Endothelial cell of umbilical vein (primary cell): ENCODE measurements at regions not wholly inside any gene's neighbourhood (a gene's known extent, or its start where the extent isn't known, plus 50 kb on each side); places are given as distances from the start of the nearest gene placed in this dataset.

ENCODE experiments used
- BruUV-seq: library from RNA; stranded (reverse); fragments of 400-500 nt; replicated peaks from 2 replicates; lab custom pipeline; 2021; lab: Mats Ljungman, UMichigan
- CTCF ChIA-PET: fragments of 300-600, 350-600 bp; sonication (Branson Sonifier 250); formaldehyde crosslinking; loops from one replicate; lab custom pipeline; 2021; ENCODE audit warnings: antibody characterized with exemption, inconsistent platforms; lab: Charles Lee
- POLR2A ChIA-PET: fragments of 300-600, 350-600 bp; sonication (Branson Sonifier 250); formaldehyde crosslinking; loops from one replicate; lab custom pipeline; 2021; ENCODE audit warnings: antibody characterized with exemption, inconsistent platforms; lab: Charles Lee
- DNase-seq: peaks from one replicate; pipeline ENCODE4 v3.0.0-alpha.2; 2011; ENCODE audit warnings: low read depth, low spot score
- FAIRE-seq: peaks from 2 replicates; lab custom pipeline; 2011; peaks lifted over from hg19 to GRCh38; lab: Jason Lieb, UNC
- H2AFZ ChIP-seq: 2 replicates; pipeline ENCODE4 v1.6.0; 2012; ENCODE audit warnings: low read depth, low read length, control low read depth, inconsistent platforms
- H3K27ac ChIP-seq: 2 replicates; pipeline ENCODE4 v1.5.1; 2011; ENCODE audit warnings: low read depth, mild to moderate bottlenecking, control low read depth, low read length, moderate library complexity; ENCODE audit not compliant: insufficient read depth
- H3K27me3 ChIP-seq, 2 experiments: 2 replicates each; pipeline versions ENCODE4 v1.6.0 to v1.6.1; 2011; ENCODE audit warnings: low read length in 2 of 2, mixed read lengths in 1 of 2; ENCODE audit not compliant: control insufficient read depth in 2 of 2, insufficient read depth in 2 of 2
- H3K36me3 ChIP-seq, 2 experiments: 2 replicates in 1 of 2; 3 replicates in 1 of 2; pipeline ENCODE4 v1.5.1; 2011; ENCODE audit warnings: low read length in 2 of 2, mild to moderate bottlenecking in 1 of 2, moderate library complexity in 1 of 2; ENCODE audit not compliant: control insufficient read depth in 2 of 2, insufficient read depth in 2 of 2; ENCODE audit errors: extremely low read depth in 1 of 2
- H3K4me1 ChIP-seq: 3 replicates; pipeline ENCODE4 v1.5.1; 2011; ENCODE audit warnings: mild to moderate bottlenecking, low read length; ENCODE audit not compliant: control insufficient read depth, insufficient read depth; ENCODE audit errors: extremely low read depth
- H3K4me2 ChIP-seq: 2 replicates; pipeline ENCODE4 v1.6.1; 2011; ENCODE audit warnings: low read length, control low read depth, mixed read lengths; ENCODE audit not compliant: insufficient read depth
- H3K4me3 ChIP-seq, 3 experiments: fragments of 200-600 bp in 1 of 3; sonication (generic), shearing (Covaris generic) in 1 of 3; replicated peaks in 1 of 3; 2 replicates each; pipeline ENCODE4 v1.5.1; 2011 to 2016; ENCODE audit warnings: control low read depth in 3 of 3, low read length in 3 of 3, mild to moderate bottlenecking in 2 of 3, inconsistent platforms in 1 of 3, low read depth in 1 of 3, moderate library complexity in 1 of 3; ENCODE audit not compliant: insufficient read depth in 1 of 3
- H3K79me2 ChIP-seq: 2 replicates; pipeline ENCODE4 v1.6.0; 2012; ENCODE audit warnings: low read length, inconsistent platforms; ENCODE audit not compliant: control insufficient read depth, insufficient read depth
- H3K9ac ChIP-seq: replicated peaks from 2 replicates; pipeline ENCODE3; 2011; ENCODE audit warnings: low read length, control low read depth; ENCODE audit not compliant: insufficient read depth; ENCODE audit errors: extremely low read depth
- H3K9me1 ChIP-seq: replicated peaks from 3 replicates; pipeline ENCODE4 v1.6.0; 2011; ENCODE audit warnings: mild to moderate bottlenecking, low read length; ENCODE audit not compliant: control insufficient read depth, insufficient read depth; ENCODE audit errors: extremely low read depth
- H3K9me3 ChIP-seq: replicated peaks from 2 replicates; pipeline ENCODE4 v1.5.1; 2012; ENCODE audit warnings: low read length, inconsistent platforms; ENCODE audit not compliant: control insufficient read depth, insufficient read depth
- H4K20me1 ChIP-seq: replicated peaks from 2 replicates; pipeline ENCODE3; 2011; ENCODE audit warnings: mild to moderate bottlenecking, low read length; ENCODE audit not compliant: control insufficient read depth, insufficient read depth; ENCODE audit errors: extremely low read depth
- CTCF ChIP-seq, 2 donors: IDR thresholded peaks; 1 replicate in 1 of 2; 2 replicates in 1 of 2; pipeline ENCODE4 v1.5.1; 2011; ENCODE audit warnings: low read length in 2 of 2, mild to moderate bottlenecking in 2 of 2, moderate library complexity in 2 of 2, control low read depth in 1 of 2, inconsistent platforms in 1 of 2, low read depth in 1 of 2; ENCODE audit not compliant: insufficient read depth in 1 of 2; ENCODE audit errors: extremely low read depth in 1 of 2
- EZH2 ChIP-seq: IDR thresholded peaks from 2 replicates; pipeline ENCODE4 v1.6.1; 2012; ENCODE audit warnings: borderline replicate concordance, low read depth, mild to moderate bottlenecking, moderate library complexity, low read length, inconsistent platforms; ENCODE audit not compliant: severe bottlenecking
- FOS ChIP-seq: IDR thresholded peaks from 2 replicates; pipeline ENCODE4 v1.6.1; 2011; ENCODE audit warnings: mild to moderate bottlenecking, low read length, moderate library complexity, borderline replicate concordance; ENCODE audit not compliant: insufficient read depth
- GATA2 ChIP-seq: IDR thresholded peaks from 2 replicates; pipeline ENCODE4 v1.7.0; 2011; ENCODE audit warnings: low read depth, mild to moderate bottlenecking, moderate library complexity, mixed read lengths, low read length; ENCODE audit not compliant: insufficient read length, insufficient read depth
- JUN ChIP-seq: IDR thresholded peaks from 2 replicates; pipeline ENCODE4 v1.6.1; 2011; ENCODE audit warnings: borderline replicate concordance, low read depth; ENCODE audit not compliant: insufficient read length, insufficient read depth
- MAX ChIP-seq: IDR thresholded peaks from 2 replicates; pipeline ENCODE4 v1.6.1; 2011; ENCODE audit not compliant: insufficient read depth, insufficient read length
- MYC ChIP-seq: IDR thresholded peaks from one replicate; pipeline ENCODE4 v1.6.1; 2011; ENCODE audit warnings: mild to moderate bottlenecking, low read depth, low read length
- POLR2A ChIP-seq: IDR thresholded peaks from 2 replicates; pipeline ENCODE4 v1.6.1; 2012; ENCODE audit warnings: low read depth, mild to moderate bottlenecking, control low read depth, low read length
- POLR2AphosphoS5 ChIP-seq: IDR thresholded peaks from 2 replicates; pipeline ENCODE4 v1.6.1; 2012; ENCODE audit warnings: low read depth, mild to moderate bottlenecking, control low read depth, low read length, moderate library complexity; ENCODE audit not compliant: insufficient read depth
- dilution Hi-C: fragments of 300-500 bp; cut with MboI; formaldehyde crosslinking; loops from one replicate; pipeline ENCODE4 v1.15.0; 2019; ENCODE audit warnings: low sequenced_read_pairs; ENCODE audit not compliant: extremely low pct_ligation_motif_present
- intact Hi-C: fragments of 100-400 bp; cut with micrococcal nuclease; formaldehyde crosslinking; loops from one replicate; pipeline ENCODE4 v1.10.0; 2022

GRCh38 chr2:36290306-36290856, 65.2 kb upstream of the CRIM1 start:
- H3K4me2 ChIP-seq = no peak overlapping the region
- intact Hi-C loops = no loop called here
- DNase-seq = no peak
- peaks cover 0 to 11% of the 10 kb centered on the region in 2 experiments for H3K27me3 ChIP-seq
- ChIA-PET POLR2A (no interaction called here), CTCF (interaction anchor here (1.3 kb wide), 1 partner anchor 11 kb away, joined by 3 read pairs; no protein-coding TSS in a partner anchor)
- H3K79me2 ChIP-seq = no peaks in the 10 kb centered on the region
- no peaks in the 10 kb centered on the region for H3K9me1 ChIP-seq
- no TSS peak for BruUV-seq
- H4K20me1 ChIP-seq = no peaks in the 10 kb centered on the region
- H3K36me3 ChIP-seq = no peaks in the 10 kb centered on the region
- H3K9me3 ChIP-seq = no peaks in the 10 kb centered on the region
- H3K4me3 ChIP-seq = no peak overlapping the region
- dilution Hi-C loops = no loop called here
- no peak for FAIRE-seq
- H3K9ac ChIP-seq = no peak overlapping the region
- no peak overlapping the region for H3K27ac ChIP-seq
- H3K4me1 ChIP-seq = peaks cover 7% of the 10 kb centered on the region
- TF ChIP-seq EZH2 (no peak), MYC (no peak), POLR2A (no peak), FOS (no peak), GATA2 (no peak), JUN (no peak)
- no peak overlapping the region for H2AFZ ChIP-seq

- TF ChIP-seq CTCF (IDR thresholded peaks at IDR 0.05; ENCODE audit: extremely low read depth in 1 of 2, insufficient read depth in 1 of 2, low read depth in 1 of 2, low read length in 2 of 2) (no peak), JUN (no peak), FOS (no peak), EZH2 (no peak), POLR2A (no peak), MAX (no peak), POLR2AphosphoS5 (no peak), GATA2 (no peak), MYC (no peak)
- Histone ChIP-seq H3K9me3 (no peaks in the 10 kb centered on the region), H3K9me1 (no peaks in the 10 kb centered on the region), H3K27me3 (peaks cover 0 to 10% of the 10 kb centered on the region in 2 experiments), H3K4me3 (no peak overlapping the region), H3K36me3 (no peaks in the 10 kb centered on the region), H3K9ac (no peak overlapping the region), H3K27ac (no peak overlapping the region), H3K4me1 (peaks cover 7% of the 10 kb centered on the region), H2AFZ (no peak overlapping the region), H3K79me2 (no peaks in the 10 kb centered on the region), H4K20me1 (no peaks in the 10 kb centered on the region), H3K4me2 (no peak overlapping the region)
- no peak for FAIRE-seq
- DNase-seq = no peak
- ChIA-PET POLR2A (no interaction called here), CTCF (interaction anchor here (1.3 kb wide), 1 partner anchor 12 kb away, joined by 3 read pairs; no protein-coding TSS in a partner anchor)
- intact Hi-C loops = no loop called here
- dilution Hi-C loops = no loop called here
- no TSS peak for BruUV-seq
These were observed 65.8 kb upstream of the CRIM1 start for GRCh38 chr2:36289731-36290130.
